HFFc6 (cell line): ENCODE measurements at regions not wholly inside any gene's neighbourhood (a gene's known extent, or its start where the extent isn't known, plus 50 kb on each side); places are given as distances from the start of the nearest gene placed in this dataset.

Experiments
- DNase-seq: peaks from one replicate; pipeline ENCODE4 v3.0.0-alpha.2; 2018
- H3K27ac Mint-ChIP-seq: 2 replicates; pipeline ENCODE4 v1.8.0; 2020; ENCODE audit warnings: mild to moderate bottlenecking, mixed read lengths
- H3K27me3 Mint-ChIP-seq: 2 replicates; pipeline ENCODE4 v1.8.0; 2021; ENCODE audit warnings: mild to moderate bottlenecking, moderate library complexity, mixed read lengths; ENCODE audit not compliant: insufficient read depth
- H3K36me3 Mint-ChIP-seq: 2 replicates; pipeline ENCODE4 v1.8.0; 2021; ENCODE audit warnings: low read depth, mixed read lengths
- H3K4me1 Mint-ChIP-seq: 2 replicates; pipeline ENCODE4 v1.8.0; 2020; ENCODE audit warnings: low read depth, mixed read lengths
- H3K4me3 Mint-ChIP-seq: 2 replicates; pipeline ENCODE4 v1.8.0; 2020; ENCODE audit warnings: mild to moderate bottlenecking, moderate library complexity, mixed read lengths
- H3K9me3 Mint-ChIP-seq: 2 replicates; pipeline ENCODE4 v1.8.0; 2020; ENCODE audit warnings: mild to moderate bottlenecking, mixed read lengths
- CTCF ChIP-seq: fragments of 200-600 bp; sonication (generic); IDR thresholded peaks from 2 replicates; pipeline ENCODE4 v1.5.0; 2021; ENCODE audit warnings: antibody characterized with exemption, mild to moderate bottlenecking

- Mint-ChIP-seq H3K4me3 (no peak overlapping the region), H3K9me3 (peaks cover 47% of the 10 kb centered on the region), H3K27me3 (no peaks in the 10 kb centered on the region; the same call in none of the 2 replicates), H3K36me3 (no peaks in the 10 kb centered on the region; the same call in 1 of the 2 replicates), H3K4me1 (no peaks in the 10 kb centered on the region), H3K27ac (no peak overlapping the region)
- no peak for DNase-seq
- no peak for TF ChIP-seq CTCF
Measured at GRCh38 chr3:181764544-181764943, 52.8 kb downstream of the SOX2 start.

- Mint-ChIP-seq H3K4me1 (no peaks in the 10 kb centered on the region), H3K36me3 (no peaks in the 10 kb centered on the region)
Measured at GRCh38 chr3:181770296-181770695, 58.6 kb downstream of the SOX2 start.

GRCh38 chr3:181771120-181771519 is 59.4 kb downstream of the SOX2 start:
- no peak for DNase-seq
- no peaks in the 10 kb centered on the region for H3K27me3 Mint-ChIP-seq
- H3K27ac Mint-ChIP-seq = no peak overlapping the region
- H3K36me3 Mint-ChIP-seq = no peaks in the 10 kb centered on the region
- H3K4me1 Mint-ChIP-seq = no peaks in the 10 kb centered on the region
- TF ChIP-seq CTCF = no peak
- peaks cover 34% of the 10 kb centered on the region for H3K9me3 Mint-ChIP-seq
- no peak overlapping the region for H3K4me3 Mint-ChIP-seq

More at GRCh38 chr3:181770296-181770695, 58.6 kb downstream of the SOX2 start:
- H3K4me3 Mint-ChIP-seq = no peak overlapping the region
- H3K9me3 Mint-ChIP-seq = peaks cover 31% of the 10 kb centered on the region
- TF ChIP-seq CTCF = no peak
- no peaks in the 10 kb centered on the region; the same call in 1 of the 2 replicates for H3K27me3 Mint-ChIP-seq
- H3K27ac Mint-ChIP-seq = no peak overlapping the region
- DNase-seq = no peak

- no peaks in the 10 kb centered on the region for H3K4me1 Mint-ChIP-seq
- H3K36me3 Mint-ChIP-seq = no peaks in the 10 kb centered on the region
- H3K27ac Mint-ChIP-seq = no peak overlapping the region
- H3K4me3 Mint-ChIP-seq = no peak overlapping the region
- no peaks in the 10 kb centered on the region for H3K27me3 Mint-ChIP-seq
- no peak for TF ChIP-seq CTCF
- DNase-seq = no peak
- H3K9me3 Mint-ChIP-seq = peaks cover 35% of the 10 kb centered on the region
Measured at GRCh38 chr3:181772166-181772565, 60.4 kb downstream of the SOX2 start.

- H3K4me1 Mint-ChIP-seq = no peaks in the 10 kb centered on the region
- H3K9me3 Mint-ChIP-seq = peaks cover 42% of the 10 kb centered on the region
- H3K36me3 Mint-ChIP-seq = no peaks in the 10 kb centered on the region
- no peak overlapping the region for H3K4me3 Mint-ChIP-seq
- no peak for TF ChIP-seq CTCF
- no peaks in the 10 kb centered on the region for H3K27me3 Mint-ChIP-seq
- no peak for DNase-seq
- H3K27ac Mint-ChIP-seq = no peak overlapping the region
Measured at GRCh38 chr3:181773921-181774320, 62.2 kb downstream of the SOX2 start.
